ENCODE measurements at regions not wholly inside any gene's neighbourhood (a gene's known extent, or its start where the extent isn't known, plus 50 kb on each side); places are given as distances from the start of the nearest gene placed in this dataset.

DNA sequence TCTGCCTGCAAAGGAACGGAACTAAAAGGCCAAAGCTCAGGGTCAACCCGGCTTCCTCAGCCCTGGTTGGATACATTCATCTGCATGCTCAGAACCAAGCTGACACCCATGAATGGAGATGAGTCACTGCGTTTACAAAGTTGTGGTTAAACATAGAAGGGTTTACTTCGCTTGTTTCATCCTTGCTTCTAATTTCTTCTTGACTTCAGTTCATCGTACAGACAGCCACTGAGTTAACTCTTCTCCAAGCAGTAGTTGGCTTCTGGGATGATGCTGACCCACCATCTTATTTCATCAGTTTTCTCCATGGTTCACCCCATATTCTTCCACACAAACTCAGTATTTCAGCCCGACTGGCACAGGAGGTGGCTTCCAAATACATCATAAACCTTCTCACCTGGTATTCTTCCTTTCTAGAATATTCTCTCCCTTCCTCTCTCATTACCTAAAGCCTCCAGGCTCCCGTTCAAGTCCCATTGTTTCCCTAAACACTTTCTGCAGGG lies 166.3 kb upstream of the RNF32 start:
- DNase-seq = no peak

DNA sequence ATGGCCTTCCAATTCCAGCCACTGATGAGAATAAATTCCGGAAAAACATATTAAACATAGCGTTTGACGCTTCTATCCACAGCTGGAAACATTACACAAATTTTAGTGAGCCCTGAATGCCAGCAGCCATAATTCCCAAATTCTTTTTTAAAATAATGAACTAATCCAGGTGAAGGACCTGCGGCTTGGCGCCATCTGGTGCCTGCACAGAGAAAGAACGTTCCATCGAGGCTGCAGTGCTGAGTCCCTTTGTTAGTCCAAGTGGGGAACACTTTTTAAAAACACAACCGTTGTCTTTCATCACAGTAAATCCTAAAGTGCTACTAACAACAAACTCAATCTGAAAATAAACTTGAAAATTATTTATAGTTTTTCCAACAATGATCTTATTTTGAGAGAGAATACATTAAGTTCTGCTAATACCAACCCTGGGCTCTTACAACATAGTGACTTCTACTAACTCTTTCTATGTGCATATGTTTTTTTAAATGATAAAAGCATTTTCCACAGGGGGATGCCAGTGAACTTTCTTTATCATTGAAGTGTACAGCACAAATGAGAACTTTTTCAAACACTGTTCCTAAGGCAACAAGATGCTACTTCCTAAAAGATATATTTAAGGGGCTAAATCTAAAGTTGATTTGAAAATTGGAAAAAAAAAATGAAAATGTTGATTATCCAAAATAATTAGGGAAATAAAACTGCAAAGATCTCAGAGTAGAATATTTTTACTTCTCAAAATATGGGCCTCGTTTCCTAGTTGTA lies 166.9 kb upstream of the RNF32 start:
- DNase-seq = no peak

DNA sequence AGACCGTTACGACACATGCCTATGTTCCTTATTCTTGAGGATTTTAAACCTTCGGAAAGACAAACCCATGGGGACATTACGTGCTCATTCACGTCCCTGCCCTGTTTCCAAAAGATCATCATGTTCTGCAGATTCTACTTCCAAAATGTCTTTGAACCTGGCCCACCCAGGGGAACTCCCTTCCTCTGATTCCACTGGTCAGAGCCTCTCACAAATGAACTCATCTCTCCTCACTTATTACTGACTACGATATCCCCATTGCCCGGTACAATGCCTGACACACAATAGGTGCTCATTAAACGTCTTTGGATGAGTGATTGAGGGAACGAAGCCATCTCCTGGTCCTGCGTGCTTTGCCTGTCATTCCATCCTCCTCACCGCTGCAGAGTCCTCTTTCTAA lies 168.3 kb upstream of the RNF32 start:
- DNase-seq = no peak

DNA sequence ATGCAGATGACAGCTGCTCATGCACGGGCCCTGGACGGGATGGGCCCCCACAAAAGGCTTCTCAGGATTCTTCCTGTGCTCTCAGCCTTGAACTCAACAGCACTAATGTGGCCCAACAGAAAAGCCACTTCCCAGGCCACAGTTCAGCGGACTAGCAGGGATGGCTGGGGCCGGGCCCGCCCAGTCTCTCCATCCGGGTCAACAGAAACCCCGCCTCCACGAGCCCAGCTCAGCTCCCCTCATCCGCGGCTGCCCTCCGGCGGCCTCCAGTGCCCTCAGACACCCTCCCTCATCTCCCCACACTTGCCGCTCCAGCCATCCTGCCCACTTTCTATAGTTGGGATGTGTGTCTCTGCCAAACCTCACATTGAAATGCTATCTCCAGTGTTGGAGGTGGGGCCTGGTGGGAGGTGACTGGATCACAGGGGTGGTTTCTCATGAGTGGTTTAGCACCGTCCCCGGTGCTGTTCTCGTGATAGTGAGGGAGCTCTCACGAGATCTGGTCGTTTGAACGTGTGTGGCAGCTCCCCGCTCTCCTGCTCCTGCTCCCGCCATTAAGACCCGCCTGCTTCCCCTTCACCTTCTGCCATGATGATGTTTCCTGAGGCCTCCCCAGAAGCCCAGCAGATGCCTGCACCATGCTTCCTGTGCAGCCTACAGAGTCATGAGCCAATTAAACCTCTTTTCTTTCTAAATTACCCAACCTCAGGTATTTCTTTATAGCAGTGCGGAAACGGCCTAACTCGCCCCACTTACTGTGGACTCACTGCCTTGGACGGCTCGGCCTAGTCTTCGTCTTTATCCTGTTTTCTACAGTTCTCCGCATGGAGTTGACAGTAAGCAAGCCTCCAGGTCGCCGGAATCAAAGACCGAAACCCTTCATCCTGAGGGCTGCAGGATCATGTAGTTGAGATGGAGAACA lies 169.9 kb upstream of the RNF32 start:
- no peak for DNase-seq

DNA sequence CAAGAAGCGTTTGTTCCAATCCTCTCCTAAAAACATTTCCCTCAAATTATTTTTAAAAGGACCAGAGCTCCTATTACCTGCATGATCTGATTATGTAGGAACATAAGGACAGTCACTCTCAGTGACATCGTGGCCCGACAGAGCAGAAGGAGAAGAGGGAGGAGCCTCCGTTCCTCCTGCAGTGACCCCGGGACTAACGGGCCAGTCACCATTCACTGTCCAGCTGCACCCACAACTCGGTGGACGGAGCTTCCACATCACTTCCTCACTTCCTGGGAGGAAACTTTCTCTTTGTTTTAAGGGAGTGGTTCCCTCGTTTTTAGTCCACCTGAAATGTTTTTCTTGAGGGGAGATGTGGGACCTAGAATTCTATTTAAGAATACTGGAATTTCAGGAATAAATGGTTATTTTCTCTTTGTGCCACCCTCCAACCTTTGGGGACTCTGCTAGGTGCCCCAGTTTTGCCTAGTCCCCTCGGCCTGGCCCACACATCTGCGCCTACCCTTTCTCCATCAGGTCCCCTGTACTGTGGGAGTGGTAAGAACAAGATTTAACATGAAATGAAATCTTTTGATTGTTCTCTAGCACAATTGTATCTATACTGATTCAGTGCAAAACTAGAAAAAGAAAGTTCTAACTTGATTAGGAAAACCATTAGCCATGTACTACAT lies 173.5 kb upstream of the RNF32 start:
- DNase-seq = no peak

DNA sequence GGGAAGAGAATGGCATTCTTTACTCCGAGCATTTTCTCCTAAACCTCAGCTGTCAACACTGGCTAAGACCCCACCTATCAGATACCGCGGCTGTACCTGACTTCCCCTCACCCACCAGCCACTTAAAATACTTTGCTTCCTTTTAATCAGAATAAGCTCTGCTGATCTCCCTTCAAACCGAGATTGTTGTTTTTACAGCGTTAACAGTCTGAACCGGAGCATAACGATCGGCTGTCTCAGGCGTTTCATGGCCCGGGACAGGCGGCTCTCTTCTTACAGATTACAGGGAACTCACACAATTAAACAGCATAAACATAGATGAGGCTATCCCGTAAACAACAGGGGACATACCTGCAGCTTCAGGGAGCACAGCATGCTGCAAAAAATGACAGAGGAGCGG lies 174.3 kb upstream of the RNF32 start:
- DNase-seq = no peak

DNA sequence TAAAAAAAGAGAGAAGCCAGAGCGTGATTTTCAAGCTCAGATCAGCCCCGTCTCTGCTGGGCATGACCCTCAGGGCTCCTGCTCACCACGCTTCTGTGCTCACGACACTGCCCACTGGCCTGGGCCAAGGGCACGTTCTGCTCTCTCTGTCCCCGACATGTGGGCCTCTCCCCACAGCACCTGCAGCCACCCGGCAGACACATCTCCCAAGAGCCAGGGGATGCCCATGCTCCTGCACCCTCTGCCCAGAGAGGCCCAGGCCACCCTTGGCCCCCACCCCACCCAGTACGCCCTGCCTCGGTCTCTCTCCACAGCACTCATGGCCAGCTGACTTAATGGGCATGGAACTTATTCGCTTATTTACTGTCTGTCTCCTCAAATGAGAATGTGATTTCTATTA lies 175.4 kb upstream of the RNF32 start:
- no peak for DNase-seq

DNA sequence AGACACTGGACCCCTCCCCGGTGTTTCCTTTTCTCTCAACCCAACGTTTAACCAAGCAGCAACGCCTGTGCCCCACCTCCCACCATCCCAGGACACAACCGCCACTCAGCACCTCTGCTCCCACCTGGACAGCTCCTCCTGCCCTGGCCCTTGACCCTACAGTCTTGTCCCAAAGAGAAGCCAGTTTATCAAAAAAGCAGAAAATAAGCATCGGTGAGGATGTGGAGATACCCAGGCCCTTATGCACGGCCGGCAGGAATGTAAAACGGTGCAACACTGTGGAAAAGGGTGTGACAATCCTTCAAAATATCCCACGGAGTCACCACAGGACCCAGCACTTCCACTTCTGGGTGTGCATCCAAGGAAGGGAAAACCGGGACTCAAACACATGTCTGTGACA lies 176.2 kb upstream of the RNF32 start:
- DNase-seq = no peak

DNA sequence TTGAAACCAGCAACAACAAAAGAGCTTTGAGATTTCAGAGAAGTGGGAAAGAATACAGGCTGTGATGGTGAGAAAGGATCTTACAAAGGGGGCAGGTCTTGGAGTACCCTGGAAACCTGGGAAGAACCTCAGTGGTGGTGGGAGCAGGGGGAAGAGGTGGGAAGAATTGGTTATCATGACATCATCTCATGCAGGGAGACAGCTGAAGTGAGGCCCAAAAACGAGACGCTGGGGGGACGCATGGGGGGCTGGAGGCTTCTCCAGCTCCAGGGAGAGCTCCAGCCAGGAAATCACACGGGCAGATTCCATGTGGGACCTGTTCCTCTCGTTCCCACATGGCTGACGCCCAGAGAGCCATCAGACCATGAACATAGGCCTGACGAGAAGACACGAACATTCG lies 177.3 kb upstream of the RNF32 start:
- no peak for DNase-seq

DNA sequence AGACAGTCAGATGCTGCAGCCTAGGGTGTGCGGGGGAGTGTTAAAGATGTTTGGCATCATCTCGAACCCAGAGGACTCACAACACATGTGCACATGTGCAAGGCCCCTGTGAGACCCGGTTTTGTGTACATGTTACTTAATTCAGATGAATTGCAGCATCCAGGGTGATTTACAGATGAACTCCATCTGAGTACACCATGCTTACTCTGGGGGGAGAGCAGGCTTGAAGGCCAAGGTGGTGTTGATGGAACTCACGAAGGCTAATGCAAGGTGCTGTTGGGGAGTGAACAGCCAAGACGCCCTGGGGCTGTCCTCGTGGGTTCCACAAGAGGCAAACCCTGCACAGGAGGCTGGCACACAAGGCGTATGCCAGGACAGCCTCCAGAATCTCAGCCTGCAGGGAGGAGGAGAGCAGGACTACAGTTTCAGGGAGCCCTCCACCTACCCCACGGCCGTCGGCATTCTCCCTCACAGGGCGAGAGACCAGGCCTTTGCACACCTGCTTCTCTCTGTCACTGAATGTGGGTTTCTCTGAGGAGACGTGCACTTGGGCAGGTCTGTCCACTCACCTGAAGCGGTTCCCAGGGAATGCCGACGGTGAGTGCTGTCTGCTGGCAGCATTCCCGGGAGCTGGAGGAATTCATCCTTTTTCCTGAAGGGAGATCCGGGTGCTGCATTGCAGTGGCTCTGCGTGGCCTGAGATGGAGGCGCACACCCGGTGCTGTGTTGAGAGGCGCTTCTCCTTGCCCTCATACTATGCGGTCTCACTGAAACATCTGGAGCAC lies 178.5 kb upstream of the RNF32 start:
- no peak for DNase-seq

DNA sequence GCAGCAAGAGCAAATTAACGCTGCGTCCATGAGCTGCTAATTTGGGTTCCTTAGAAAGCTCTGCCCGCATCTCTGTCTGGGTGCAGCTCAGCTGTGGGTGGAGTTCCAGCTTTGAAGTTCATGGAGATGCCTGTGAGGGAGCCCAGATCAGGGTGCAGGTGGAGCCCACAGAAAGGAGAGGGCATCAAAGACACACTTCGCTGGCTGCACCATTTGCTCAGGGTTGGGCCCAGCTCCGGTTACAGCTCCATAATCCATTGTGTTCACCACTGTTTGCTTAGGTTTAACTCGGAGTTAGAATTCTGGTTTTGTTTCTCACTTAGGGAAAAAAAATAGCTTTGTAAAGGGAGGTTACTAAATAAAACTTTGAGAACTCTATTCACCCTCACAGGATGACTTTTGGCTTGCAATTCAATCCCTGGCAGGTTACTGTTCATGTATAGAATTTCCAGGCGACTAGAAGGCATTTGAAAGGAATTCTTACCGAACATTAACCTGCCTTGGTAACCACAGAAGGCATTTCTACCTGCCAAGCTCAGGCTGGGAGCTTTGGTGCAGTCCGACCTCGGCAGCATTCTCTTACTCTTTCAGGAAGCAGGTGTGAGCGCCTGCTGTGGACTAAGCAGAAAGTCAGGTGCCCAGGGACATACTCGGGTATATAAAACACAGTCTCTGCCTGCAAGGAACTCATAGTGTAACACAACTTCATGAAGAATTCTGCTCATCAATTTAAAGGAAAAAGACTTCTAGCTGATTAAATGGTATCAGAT lies 179.5 kb upstream of the RNF32 start:
- DNase-seq = no peak

DNA sequence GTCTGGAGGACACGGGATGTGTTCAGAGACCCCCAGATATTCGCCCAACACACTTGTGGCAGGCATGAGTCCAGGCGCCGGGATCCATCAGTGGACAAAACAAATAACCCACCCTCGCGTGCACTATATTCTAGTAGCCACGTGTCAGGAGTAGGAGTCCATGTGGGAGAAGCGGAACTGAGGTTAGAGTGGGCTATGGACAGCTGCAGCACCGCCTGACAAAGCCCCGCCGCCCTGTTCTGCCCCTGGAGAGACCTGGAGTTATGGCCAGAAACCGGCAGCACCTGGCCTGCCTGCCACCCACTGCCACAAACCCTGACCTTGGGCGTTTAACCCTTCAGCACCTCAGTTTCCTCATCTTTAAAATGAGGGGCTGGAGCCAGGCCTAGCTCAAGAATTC lies 181.0 kb upstream of the RNF32 start:
- DNase-seq = no peak

DNA sequence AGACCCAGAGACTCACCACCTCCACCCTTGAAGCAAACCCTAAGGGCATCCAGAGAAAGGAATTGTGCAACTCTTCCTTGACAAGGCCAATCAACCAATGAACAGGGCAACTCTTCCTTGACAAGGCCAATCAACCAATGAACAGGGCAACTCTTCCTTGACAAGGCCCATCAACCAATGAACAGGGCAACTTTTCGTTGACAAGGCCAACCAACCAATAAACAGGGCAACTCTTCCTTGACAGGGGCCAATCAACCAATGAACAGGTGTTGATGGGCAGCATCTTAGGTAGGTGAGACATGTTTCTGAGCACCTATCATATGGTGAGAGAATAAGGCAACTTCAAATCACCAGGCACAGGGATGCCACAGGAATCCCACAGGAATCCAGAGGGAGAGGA lies 181.5 kb upstream of the RNF32 start:
- no peak for DNase-seq

DNA sequence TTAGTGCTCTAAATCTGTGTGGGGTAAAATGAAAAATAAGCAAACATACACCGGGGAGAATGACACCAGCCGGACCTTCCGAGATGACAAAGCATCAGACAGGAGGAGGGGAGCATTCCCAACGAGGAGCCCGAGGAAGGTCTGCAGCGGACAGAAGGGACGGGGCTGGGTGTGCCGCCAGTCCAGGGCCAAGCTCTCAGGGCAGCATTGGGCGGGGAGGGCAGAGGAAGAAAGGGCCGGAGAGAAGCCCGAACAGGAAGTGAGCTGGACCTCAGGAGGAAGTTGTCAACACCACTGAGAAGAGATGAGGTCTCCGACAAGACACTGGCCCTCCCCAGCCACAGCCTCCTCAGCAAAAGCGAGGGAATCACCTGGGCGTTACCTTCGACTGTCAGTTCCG lies 182.6 kb upstream of the RNF32 start:
- no peak for DNase-seq

DNA sequence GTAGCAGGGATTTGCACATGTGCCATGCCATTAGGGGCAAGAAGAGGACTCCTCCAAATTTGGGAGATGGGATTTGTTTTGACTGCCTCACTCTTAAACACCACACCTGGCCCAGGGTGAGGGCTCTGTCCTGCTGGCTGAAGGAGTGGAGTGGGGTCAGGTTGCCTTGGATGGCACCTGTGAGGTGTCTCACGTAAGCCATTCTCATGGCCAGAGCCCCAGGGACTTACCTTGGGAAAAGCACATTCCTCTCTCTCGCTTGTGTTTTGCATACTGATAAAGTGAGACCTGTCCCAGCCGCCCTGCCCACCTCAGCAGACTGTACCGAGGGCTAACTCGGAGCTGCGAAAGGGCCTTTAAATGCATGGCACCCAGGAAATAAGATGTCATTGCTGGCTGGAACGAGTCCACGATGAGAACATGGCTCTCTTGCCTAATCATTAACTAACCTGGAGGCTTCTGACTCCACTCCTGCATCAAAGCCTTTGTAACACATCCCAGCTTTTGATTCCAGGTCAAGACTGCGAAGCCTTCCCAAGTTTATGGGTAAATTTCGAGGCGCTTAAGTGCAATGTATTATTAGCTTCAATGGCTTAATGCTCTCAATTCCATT lies 184.0 kb upstream of the RNF32 start:
- DNase-seq = no peak

DNA sequence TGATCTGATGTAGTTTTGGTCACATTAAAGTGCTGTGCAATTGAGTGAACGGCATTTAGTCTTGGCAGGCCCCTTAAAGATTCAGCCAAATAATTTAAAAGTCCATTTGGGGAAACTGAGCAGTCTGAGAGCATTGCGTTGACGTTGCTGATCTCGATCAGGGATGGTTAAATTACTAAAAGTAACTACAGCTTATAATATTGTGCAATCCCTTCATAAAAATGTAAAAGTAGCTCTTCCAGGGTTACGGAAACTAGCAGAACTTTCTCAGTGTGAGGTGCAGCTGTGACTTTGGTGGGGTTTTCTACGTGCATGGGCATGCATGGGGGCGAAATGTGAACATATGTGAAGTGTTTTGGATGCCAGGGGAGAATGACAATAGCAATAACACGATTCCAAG lies 184.5 kb upstream of the RNF32 start:
- no peak for DNase-seq

DNA sequence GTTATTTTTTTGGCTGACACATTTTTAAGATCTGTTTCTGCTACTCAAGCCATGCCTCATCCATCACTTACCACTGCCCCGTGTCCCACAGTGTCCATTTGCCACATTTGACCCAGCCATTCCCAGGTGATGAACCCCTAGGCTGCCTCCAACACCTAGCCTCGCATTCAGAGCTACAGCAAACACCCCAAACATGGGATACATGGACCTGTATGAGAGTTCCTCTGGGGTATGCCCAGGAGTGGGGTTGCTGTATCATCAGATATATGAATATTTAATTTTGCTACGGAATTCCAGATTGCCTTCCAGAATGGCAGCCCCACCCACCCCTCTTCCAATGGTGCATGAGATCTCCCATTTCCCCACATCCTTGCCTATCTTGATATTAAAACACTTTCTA lies 190.1 kb upstream of the RNF32 start:
- no peak for DNase-seq

DNA sequence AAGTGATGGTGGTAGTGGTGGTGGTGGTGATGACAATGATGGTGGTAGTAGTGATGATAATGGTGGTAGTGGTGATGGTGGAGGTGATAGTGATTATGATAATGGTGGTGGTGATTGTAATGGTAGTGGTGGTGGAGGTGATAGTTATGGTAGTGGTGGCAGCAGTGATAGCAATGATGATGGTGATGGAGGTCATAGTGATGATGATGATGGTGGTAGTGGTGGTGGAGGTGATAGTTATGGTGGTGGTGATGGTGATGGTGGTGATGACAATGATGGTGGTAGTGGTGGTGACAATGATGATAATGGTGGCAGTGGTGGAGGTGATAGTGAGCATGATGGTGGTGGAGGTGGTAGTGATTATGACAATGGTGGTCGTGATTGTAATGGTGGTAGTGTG lies 191.7 kb upstream of the RNF32 start:
- no peak for DNase-seq

DNA sequence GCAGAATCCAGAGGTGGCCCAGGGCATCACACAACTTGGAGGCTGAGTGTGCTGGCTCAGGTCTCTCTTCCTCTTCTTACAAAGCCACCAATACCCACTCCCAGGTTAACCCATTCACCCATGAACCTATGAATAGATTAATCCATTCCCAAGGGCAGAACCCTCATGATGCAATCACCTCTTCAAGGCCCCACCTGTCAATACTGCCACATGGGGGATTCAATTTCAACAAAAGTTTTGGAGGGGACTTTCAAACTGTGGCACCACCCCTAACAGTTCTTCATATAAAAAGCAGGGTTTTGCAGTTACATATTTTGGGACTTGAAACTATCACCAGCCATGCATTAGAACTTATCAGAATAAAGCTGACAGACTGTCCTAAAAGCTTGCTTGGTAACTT lies 193.6 kb upstream of the RNF32 start:
- DNase-seq = no peak

DNA sequence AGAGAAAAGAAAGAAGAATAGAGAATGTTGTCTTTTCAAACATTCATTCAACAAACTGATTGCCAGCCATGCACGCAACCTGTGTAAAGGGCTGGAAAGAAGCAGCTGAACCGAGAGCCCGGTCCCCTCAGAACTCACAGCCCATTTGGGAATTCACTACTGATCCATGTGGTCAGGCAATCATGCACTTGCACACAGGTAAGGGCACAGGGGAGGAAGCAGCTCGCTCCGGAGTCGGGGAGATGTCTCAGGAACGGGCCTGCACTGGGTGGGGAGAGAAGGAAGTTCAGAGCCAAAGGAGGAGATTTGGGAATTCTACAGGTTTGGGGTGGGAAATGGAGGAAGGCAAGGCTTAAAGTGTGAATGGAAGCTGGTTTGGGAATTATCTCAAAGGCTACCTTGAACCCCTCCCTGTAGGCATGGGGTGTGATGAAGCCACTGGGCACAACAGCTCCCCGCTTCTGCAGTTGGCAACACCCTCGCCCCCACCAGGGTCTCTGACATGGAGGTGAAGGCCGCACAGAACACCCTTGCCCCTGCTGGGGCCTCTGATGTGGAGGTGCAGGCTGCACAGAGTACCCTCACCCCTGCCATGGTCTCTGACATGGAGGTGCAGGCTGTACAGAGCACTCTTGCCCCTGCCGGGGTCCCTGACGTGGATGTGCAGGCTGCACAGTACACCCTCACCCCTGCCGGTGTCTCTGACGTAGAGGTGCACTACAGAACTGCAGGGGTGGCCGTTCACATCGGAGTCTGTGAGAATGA lies 194.4 kb upstream of the RNF32 start:
- no peak for DNase-seq

DNA sequence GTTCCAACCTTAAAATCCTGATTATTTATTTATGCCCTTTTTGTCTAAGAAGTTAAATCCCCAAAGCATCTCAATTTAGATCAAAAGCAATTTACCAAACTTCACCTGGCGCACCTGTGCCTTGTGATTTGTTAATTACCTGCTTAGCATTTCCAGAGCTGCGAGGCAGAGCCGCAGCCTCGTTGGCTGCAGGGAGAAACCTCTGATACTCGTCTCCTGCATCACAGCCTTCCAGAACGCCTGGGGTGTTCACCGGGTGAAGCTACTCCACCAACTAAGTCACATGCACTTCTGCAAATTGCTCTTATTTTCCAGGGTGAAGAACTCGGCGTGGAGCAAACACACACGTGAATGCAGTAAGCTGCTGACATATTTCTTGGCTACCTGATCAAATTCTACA lies 198.1 kb upstream of the RNF32 start:
- DNase-seq = no peak

Data from NCI-H524 treated with DMSO at 0.1 percent for 48 hours (cell line).